ENCODE measurements at regions not wholly inside any gene's neighbourhood (a gene's known extent, or its start where the extent isn't known, plus 50 kb on each side); places are given as distances from the start of the nearest gene placed in this dataset.

DNA sequence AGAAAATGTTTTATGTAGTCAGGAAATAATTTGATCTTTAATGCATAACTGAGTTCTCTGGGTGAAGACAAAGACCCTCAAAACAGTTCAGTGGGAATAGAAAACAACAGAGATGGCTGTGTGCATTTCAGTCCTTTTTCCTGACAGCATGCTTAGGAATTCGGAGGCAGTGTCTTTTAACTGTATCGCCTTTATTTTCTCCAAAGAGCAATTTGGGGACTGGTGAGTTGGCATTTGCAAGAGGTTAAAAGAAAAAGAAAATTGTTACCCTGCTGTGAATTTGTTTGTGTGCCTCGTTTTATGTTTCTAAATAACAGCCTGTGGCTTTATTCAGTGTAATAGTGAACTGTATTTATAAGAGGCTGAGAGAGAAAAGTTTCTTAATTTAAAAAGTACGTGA, 227.8 kb upstream of the DMAC1 start:
- no peak overlapping the region for H4K8ac ChIP-seq (replicated peaks; ENCODE audit: insufficient read length, low read depth, low read length)
- H2AK5ac ChIP-seq (ENCODE audit: insufficient read length, low read length) = no peak overlapping the region
- H3K9me3 ChIP-seq (ENCODE audit: control insufficient read depth, low read depth, low read length) = no peaks in the 10 kb centered on the region
- Mint-ChIP-seq H3K27me3 (ENCODE audit: low read depth) (no peaks in the 10 kb centered on the region), H3K4me3 (no peak overlapping the region), H3K4me1 (peaks cover 19 to 21% of the 10 kb centered on the region in 2 experiments), H3K27ac (peak overlapping the region; percentile 8 to 83 (median 39); a peak in 5 of 7 replicates), H3K9me3 (peaks cover 4 to 5% of the 10 kb centered on the region in 2 experiments; a peak in 2 of 5 replicates), H3K36me3 (ENCODE audit: insufficient read depth in 1 of 3, low read depth in 3 of 3) (peaks cover 0 to 4% (median 0%) of the 10 kb centered on the region in 3 experiments; a peak in 4 of 7 replicates)
- H3K27ac ChIP-seq (ENCODE audit: insufficient read length, low read depth, low read length) = no peak overlapping the region
- no peaks in the 10 kb centered on the region for H3K23me2 ChIP-seq (ENCODE audit: insufficient read length, low read depth, low read length, poor library complexity, severe bottlenecking)
- no peak overlapping the region for H2AFZ ChIP-seq (ENCODE audit: low read length)
- no peak overlapping the region for H2BK12ac ChIP-seq (ENCODE audit: insufficient read length, low read depth, low read length)
- no peak overlapping the region for H3K23ac ChIP-seq (ENCODE audit: insufficient read length, low read depth, low read length)
- no peak overlapping the region for H3K4ac ChIP-seq (ENCODE audit: low read depth, low read length)
- no peak overlapping the region for H3K14ac ChIP-seq (ENCODE audit: insufficient read depth, low read length)
- no peak overlapping the region for H3K18ac ChIP-seq (ENCODE audit: insufficient read length, low read depth, low read length)
- DNase-seq = no peak
- H3T11ph ChIP-seq (ENCODE audit: low read length) = no peak overlapping the region
- H3K9ac ChIP-seq (ENCODE audit: extremely low read depth, insufficient read length, low read length) = no peak overlapping the region
- no peak overlapping the region for H4K5ac ChIP-seq (ENCODE audit: insufficient read length, low read depth, low read length)
- H2BK20ac ChIP-seq (ENCODE audit: low read depth, low read length, poor library complexity, severe bottlenecking) = no peak overlapping the region
- no peak overlapping the region for H3K4me2 ChIP-seq (ENCODE audit: insufficient read depth, insufficient read length, low read length)
- TF ChIP-seq, protein P1, sequence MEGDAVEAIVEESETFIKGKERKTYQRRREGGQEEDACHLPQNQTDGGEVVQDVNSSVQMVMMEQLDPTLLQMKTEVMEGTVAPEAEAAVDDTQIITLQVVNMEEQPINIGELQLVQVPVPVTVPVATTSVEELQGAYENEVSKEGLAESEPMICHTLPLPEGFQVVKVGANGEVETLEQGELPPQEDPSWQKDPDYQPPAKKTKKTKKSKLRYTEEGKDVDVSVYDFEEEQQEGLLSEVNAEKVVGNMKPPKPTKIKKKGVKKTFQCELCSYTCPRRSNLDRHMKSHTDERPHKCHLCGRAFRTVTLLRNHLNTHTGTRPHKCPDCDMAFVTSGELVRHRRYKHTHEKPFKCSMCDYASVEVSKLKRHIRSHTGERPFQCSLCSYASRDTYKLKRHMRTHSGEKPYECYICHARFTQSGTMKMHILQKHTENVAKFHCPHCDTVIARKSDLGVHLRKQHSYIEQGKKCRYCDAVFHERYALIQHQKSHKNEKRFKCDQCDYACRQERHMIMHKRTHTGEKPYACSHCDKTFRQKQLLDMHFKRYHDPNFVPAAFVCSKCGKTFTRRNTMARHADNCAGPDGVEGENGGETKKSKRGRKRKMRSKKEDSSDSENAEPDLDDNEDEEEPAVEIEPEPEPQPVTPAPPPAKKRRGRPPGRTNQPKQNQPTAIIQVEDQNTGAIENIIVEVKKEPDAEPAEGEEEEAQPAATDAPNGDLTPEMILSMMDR (conservative IDR thresholded peaks at IDR 0.05) = no peak
- H2BK5ac ChIP-seq (ENCODE audit: insufficient read length, low read length) = no peak overlapping the region
- WGBS (ENCODE audit: extremely low coverage, insufficient read length, low lambda C conversion rate) = no CpG with 5 or more reads among the region's 4 CpGs
- H4K91ac ChIP-seq (ENCODE audit: insufficient read length, low read depth, low read length) = no peak overlapping the region
- peaks cover 6% of the 10 kb centered on the region; the same call in 1 of the 2 replicates for H3K4me1 ChIP-seq (ENCODE audit: insufficient read depth, low read length)
- no peak overlapping the region for H2BK120ac ChIP-seq (ENCODE audit: low read depth, low read length, poor library complexity, severe bottlenecking)
- no peaks in the 10 kb centered on the region for H3K79me2 ChIP-seq (ENCODE audit: insufficient read depth, low read length)
- H2BK15ac ChIP-seq (ENCODE audit: low read depth, low read length) = no peak overlapping the region
- no peaks in the 10 kb centered on the region for H4K20me1 ChIP-seq (ENCODE audit: control insufficient read depth, insufficient read depth, insufficient read length)
- no peak overlapping the region for H3K56ac ChIP-seq (ENCODE audit: insufficient read length, low read depth, low read length)
- no peaks in the 10 kb centered on the region for H3K79me1 ChIP-seq (ENCODE audit: insufficient read depth, low read depth, low read length, poor library complexity, severe bottlenecking)
- H3K27me3 ChIP-seq (ENCODE audit: insufficient read depth, low read length) = no peaks in the 10 kb centered on the region

Data from H9 (cell line).